ENCODE measurements at regions not wholly inside any gene's neighbourhood (a gene's known extent, or its start where the extent isn't known, plus 50 kb on each side); places are given as distances from the start of the nearest gene placed in this dataset.

- no peak overlapping the region for H3K27ac Mint-ChIP-seq
- peaks cover 2% of the 10 kb centered on the region for H3K27me3 Mint-ChIP-seq
- H3K4me3 Mint-ChIP-seq (ENCODE audit: low read depth): no peak overlapping the region
- H3K4me1 Mint-ChIP-seq (ENCODE audit: low read depth): peaks cover 4% of the 10 kb centered on the region
- no peak for TF ChIP-seq CTCF (IDR thresholded peaks at IDR 0.05; ENCODE audit: unreplicated experiment)
- H3K9me3 Mint-ChIP-seq (ENCODE audit: low read depth): peaks cover 3% of the 10 kb centered on the region
- no peak for DNase-seq (ENCODE audit: low spot score, unreplicated experiment)
- no peaks in the 10 kb centered on the region for H3K36me3 Mint-ChIP-seq (ENCODE audit: insufficient read depth)
Observed at GRCh38 chr4:37771771-37772170, 54.7 kb upstream of the PGM2 start.

- peaks cover 3% of the 10 kb centered on the region for H3K9me3 Mint-ChIP-seq (ENCODE audit: low read depth)
- TF ChIP-seq CTCF (IDR thresholded peaks at IDR 0.05; ENCODE audit: unreplicated experiment): no peak
- H3K4me1 Mint-ChIP-seq (ENCODE audit: low read depth): peaks cover 8% of the 10 kb centered on the region
- no peaks in the 10 kb centered on the region for H3K36me3 Mint-ChIP-seq (ENCODE audit: insufficient read depth)
- H3K27ac Mint-ChIP-seq: no peak overlapping the region
- DNase-seq (ENCODE audit: low spot score, unreplicated experiment): no peak
- peaks cover 2% of the 10 kb centered on the region for H3K27me3 Mint-ChIP-seq
- no peak overlapping the region for H3K4me3 Mint-ChIP-seq (ENCODE audit: low read depth)
Observed at GRCh38 chr4:37770016-37770415, 56.5 kb upstream of the PGM2 start.

GRCh38 chr4:37769391-37769989 is 57.0 kb upstream of the PGM2 start:
- Mint-ChIP-seq H3K4me1 (ENCODE audit: low read depth) (peaks cover 8% of the 10 kb centered on the region), H3K4me3 (ENCODE audit: low read depth) (no peak overlapping the region), H3K27me3 (peaks cover 2% of the 10 kb centered on the region), H3K27ac (no peak overlapping the region), H3K36me3 (ENCODE audit: insufficient read depth) (no peaks in the 10 kb centered on the region), H3K9me3 (ENCODE audit: low read depth) (no peaks in the 10 kb centered on the region)
- no peak for TF ChIP-seq CTCF (IDR thresholded peaks at IDR 0.05; ENCODE audit: unreplicated experiment)
- DNase-seq (ENCODE audit: low spot score, unreplicated experiment): no peak

GRCh38 chr4:37767546-37767945 is 58.9 kb upstream of the PGM2 start:
- Mint-ChIP-seq H3K27me3 (peaks cover 2% of the 10 kb centered on the region), H3K4me1 (ENCODE audit: low read depth) (peaks cover 16% of the 10 kb centered on the region), H3K36me3 (ENCODE audit: insufficient read depth) (no peaks in the 10 kb centered on the region), H3K4me3 (ENCODE audit: low read depth) (no peak overlapping the region), H3K9me3 (ENCODE audit: low read depth) (no peaks in the 10 kb centered on the region), H3K27ac (no peak overlapping the region)
- TF ChIP-seq CTCF (IDR thresholded peaks at IDR 0.05; ENCODE audit: unreplicated experiment): no peak
- DNase-seq (ENCODE audit: low spot score, unreplicated experiment): no peak

- no peaks in the 10 kb centered on the region for H3K9me3 Mint-ChIP-seq (ENCODE audit: low read depth)
- no peaks in the 10 kb centered on the region for H3K36me3 Mint-ChIP-seq (ENCODE audit: insufficient read depth)
- peaks cover 2% of the 10 kb centered on the region for H3K27me3 Mint-ChIP-seq
- H3K27ac Mint-ChIP-seq: no peak overlapping the region
- peaks cover 17% of the 10 kb centered on the region for H3K4me1 Mint-ChIP-seq (ENCODE audit: low read depth)
- no peak overlapping the region for H3K4me3 Mint-ChIP-seq (ENCODE audit: low read depth)
- DNase-seq (ENCODE audit: low spot score, unreplicated experiment): no peak
- TF ChIP-seq CTCF (IDR thresholded peaks at IDR 0.05; ENCODE audit: unreplicated experiment): no peak
Observed at GRCh38 chr4:37767019-37767418, 59.5 kb upstream of the PGM2 start.

Data from progenitor cell of endocrine pancreas (in vitro differentiated cells).